ENCODE measurements at regions not wholly inside any gene's neighbourhood (a gene's known extent, or its start where the extent isn't known, plus 50 kb on each side); places are given as distances from the start of the nearest gene placed in this dataset.

- TF ChIP-seq, protein P1, sequence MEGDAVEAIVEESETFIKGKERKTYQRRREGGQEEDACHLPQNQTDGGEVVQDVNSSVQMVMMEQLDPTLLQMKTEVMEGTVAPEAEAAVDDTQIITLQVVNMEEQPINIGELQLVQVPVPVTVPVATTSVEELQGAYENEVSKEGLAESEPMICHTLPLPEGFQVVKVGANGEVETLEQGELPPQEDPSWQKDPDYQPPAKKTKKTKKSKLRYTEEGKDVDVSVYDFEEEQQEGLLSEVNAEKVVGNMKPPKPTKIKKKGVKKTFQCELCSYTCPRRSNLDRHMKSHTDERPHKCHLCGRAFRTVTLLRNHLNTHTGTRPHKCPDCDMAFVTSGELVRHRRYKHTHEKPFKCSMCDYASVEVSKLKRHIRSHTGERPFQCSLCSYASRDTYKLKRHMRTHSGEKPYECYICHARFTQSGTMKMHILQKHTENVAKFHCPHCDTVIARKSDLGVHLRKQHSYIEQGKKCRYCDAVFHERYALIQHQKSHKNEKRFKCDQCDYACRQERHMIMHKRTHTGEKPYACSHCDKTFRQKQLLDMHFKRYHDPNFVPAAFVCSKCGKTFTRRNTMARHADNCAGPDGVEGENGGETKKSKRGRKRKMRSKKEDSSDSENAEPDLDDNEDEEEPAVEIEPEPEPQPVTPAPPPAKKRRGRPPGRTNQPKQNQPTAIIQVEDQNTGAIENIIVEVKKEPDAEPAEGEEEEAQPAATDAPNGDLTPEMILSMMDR (IDR thresholded peaks at IDR 0.05): no peak
- no peak for TF ChIP-seq POLR2A (IDR thresholded peaks at IDR 0.05)
- TF ChIP-seq EP300 (IDR thresholded peaks at IDR 0.05): no peak
These were observed 1263.7 kb downstream of the BRD1 start for GRCh38 chr22:48563966-48564330.

Measured in tibial nerve (tissue), 4 donors.